Activated CD4-positive, alpha-beta memory T cell treated with anti-CD3 and anti-CD28 coated beads, Interleukin-2, amount 10 ng/mL, durations not matched to agents 7 days and 5 days (primary cell): ENCODE measurements at regions not wholly inside any gene's neighbourhood (a gene's known extent, or its start where the extent isn't known, plus 50 kb on each side); places are given as distances from the start of the nearest gene placed in this dataset.

ENCODE experiments used
- CTCF ChIA-PET: fragments of 350-600 bp; sonication (Branson Sonifier 250); formaldehyde crosslinking; loops from one replicate; lab custom pipeline; 2021; ENCODE audit warnings: antibody characterized with exemption, inconsistent platforms; lab: Charles Lee
- POLR2A ChIA-PET: fragments of 350-600 bp; sonication (Branson Sonifier 250); formaldehyde crosslinking; loops from one replicate; lab custom pipeline; 2021; ENCODE audit warnings: antibody characterized with exemption; lab: Charles Lee
- DNase-seq: peaks from one replicate; pipeline ENCODE4 v3.0.0-alpha.2; 2020
- H3K27ac Mint-ChIP-seq: one replicate; pipeline ENCODE4 v1.8.0; 2021; ENCODE audit warnings: mild to moderate bottlenecking, mixed read lengths
- H3K27me3 Mint-ChIP-seq: one replicate; pipeline ENCODE4 v1.8.0; 2021; ENCODE audit warnings: mixed read lengths
- H3K36me3 Mint-ChIP-seq: one replicate; pipeline ENCODE4 v1.8.0; 2021; ENCODE audit warnings: low read depth, mixed read lengths
- H3K4me1 Mint-ChIP-seq: one replicate; pipeline ENCODE4 v1.8.0; 2021; ENCODE audit warnings: mixed read lengths
- H3K4me3 Mint-ChIP-seq: one replicate; pipeline ENCODE4 v1.8.0; 2021; ENCODE audit warnings: mild to moderate bottlenecking, mixed read lengths
- H3K9me3 Mint-ChIP-seq: one replicate; pipeline ENCODE4 v1.8.0; 2021; ENCODE audit warnings: mixed read lengths

DNA sequence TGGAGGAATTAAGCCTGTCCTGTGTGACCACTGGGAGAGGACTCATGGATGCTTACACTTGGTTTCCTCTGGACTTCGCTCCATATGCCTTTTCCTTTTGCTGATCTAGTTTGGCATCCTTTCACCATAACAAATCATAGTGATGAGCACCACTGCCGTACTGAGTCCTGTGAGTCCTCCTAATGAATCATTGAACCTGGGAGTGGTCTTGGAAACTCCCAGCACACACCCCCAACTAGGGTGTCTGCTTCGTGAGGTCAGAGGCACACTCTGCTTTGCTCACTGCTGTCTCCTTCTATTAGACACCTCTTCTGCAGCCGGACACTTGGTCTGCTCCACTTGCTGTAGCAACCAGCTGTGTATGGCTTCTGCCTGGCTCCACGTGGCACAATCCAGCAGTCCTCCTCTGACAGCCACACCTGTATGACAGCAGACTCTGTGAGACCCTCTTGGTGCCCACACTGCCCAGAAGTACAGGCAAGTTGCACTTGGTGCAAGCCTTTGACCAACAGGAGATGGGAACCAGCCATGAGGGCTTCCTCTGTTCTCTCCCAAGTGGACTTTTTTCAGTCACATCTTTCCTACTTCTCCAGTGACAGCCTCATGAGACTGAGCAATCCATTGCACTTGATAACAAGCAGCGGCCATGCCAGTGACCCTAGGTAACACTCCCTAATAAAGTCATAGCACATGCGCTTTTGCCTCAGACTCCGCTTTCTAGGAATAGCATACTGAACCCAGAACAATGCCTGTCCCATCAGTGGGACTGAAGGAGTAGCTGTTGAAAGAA, 65.0 kb upstream of the HMGXB4 start:
- no peaks in the 10 kb centered on the region for H3K4me1 Mint-ChIP-seq
- no peak for DNase-seq
- no peaks in the 10 kb centered on the region for H3K36me3 Mint-ChIP-seq
- ChIA-PET CTCF (no interaction called here), POLR2A (no interaction called here)
- peaks cover 12% of the 10 kb centered on the region for H3K9me3 Mint-ChIP-seq
- no peak overlapping the region for H3K4me3 Mint-ChIP-seq
- no peaks in the 10 kb centered on the region for H3K27me3 Mint-ChIP-seq
- H3K27ac Mint-ChIP-seq: no peak overlapping the region

- H3K4me3 Mint-ChIP-seq: no peak overlapping the region
- H3K27me3 Mint-ChIP-seq: peaks cover 7% of the 10 kb centered on the region
- H3K36me3 Mint-ChIP-seq: no peaks in the 10 kb centered on the region
- H3K27ac Mint-ChIP-seq: no peak overlapping the region
- POLR2A ChIA-PET: no interaction called here
- H3K9me3 Mint-ChIP-seq: peaks cover 7% of the 10 kb centered on the region
- no peak for DNase-seq
- H3K4me1 Mint-ChIP-seq: no peaks in the 10 kb centered on the region
- CTCF ChIA-PET: no interaction called here
Observed at GRCh38 chr22:35195226-35195625, 62.1 kb upstream of the HMGXB4 start.

- DNase-seq: no peak
- H3K9me3 Mint-ChIP-seq: peaks cover 4% of the 10 kb centered on the region
- no peak overlapping the region for H3K4me3 Mint-ChIP-seq
- H3K36me3 Mint-ChIP-seq: no peaks in the 10 kb centered on the region
- CTCF ChIA-PET: interaction anchor here (0.7 kb wide), 1 partner anchor 140 kb away, joined by 3 read pairs; no protein-coding TSS in a partner anchor
- POLR2A ChIA-PET: no interaction called here
- H3K4me1 Mint-ChIP-seq: no peaks in the 10 kb centered on the region
- peaks cover 7% of the 10 kb centered on the region for H3K27me3 Mint-ChIP-seq
- H3K27ac Mint-ChIP-seq: no peak overlapping the region
Observed at GRCh38 chr22:35195821-35196220, 61.5 kb upstream of the HMGXB4 start.

DNA sequence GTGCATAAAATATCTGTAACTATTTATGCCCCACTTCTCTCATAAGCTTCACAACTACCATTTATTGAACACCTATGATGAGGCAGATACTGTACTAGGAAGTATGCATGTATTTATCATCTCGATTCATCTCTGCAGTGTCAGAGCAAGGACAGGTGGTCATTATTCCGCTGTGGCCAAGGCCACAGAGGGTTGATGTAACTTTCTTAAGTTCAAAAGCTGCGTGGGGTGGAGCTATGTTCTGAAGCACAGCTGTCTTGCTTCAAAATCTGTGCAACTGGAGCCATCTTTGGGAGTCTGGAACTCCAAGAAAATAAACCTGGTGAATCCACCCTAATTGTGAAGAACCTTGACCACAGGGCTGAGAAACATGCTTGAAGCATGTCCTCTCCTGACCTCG, 60.2 kb upstream of the HMGXB4 start:
- Mint-ChIP-seq H3K4me1 (no peaks in the 10 kb centered on the region), H3K36me3 (no peaks in the 10 kb centered on the region), H3K27ac (no peak overlapping the region), H3K9me3 (no peaks in the 10 kb centered on the region), H3K4me3 (no peak overlapping the region), H3K27me3 (peaks cover 7% of the 10 kb centered on the region)
- POLR2A ChIA-PET: no interaction called here
- CTCF ChIA-PET: no interaction called here
- DNase-seq: no peak

DNA sequence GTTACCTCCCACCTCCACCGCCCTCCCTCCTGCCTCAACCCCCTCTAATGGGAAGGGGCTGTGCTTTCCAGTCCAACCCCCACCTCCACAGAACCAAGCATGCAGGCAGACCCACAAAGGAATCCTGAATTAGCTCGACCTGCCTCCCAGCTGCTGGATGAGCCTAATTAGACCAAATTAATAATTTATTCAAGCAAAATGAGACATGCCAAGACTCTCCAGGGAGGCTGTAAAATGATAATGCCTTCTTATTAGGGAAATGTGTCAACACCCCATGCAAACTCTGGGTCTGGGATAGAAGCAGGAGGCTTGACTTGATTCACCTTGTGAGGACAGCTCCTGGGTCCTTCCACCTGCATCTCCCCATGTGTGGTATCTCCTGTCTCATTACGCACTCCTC, 59.4 kb upstream of the HMGXB4 start:
- H3K27ac Mint-ChIP-seq: no peak overlapping the region
- H3K27me3 Mint-ChIP-seq: peaks cover 7% of the 10 kb centered on the region
- no peaks in the 10 kb centered on the region for H3K9me3 Mint-ChIP-seq
- ChIA-PET POLR2A (no interaction called here), CTCF (interaction anchor here (1.9 kb wide), 1 partner anchor 34 kb away, joined by 5 read pairs; no protein-coding TSS in a partner anchor)
- H3K4me3 Mint-ChIP-seq: no peak overlapping the region
- no peaks in the 10 kb centered on the region for H3K36me3 Mint-ChIP-seq
- no peak for DNase-seq
- no peaks in the 10 kb centered on the region for H3K4me1 Mint-ChIP-seq

DNA sequence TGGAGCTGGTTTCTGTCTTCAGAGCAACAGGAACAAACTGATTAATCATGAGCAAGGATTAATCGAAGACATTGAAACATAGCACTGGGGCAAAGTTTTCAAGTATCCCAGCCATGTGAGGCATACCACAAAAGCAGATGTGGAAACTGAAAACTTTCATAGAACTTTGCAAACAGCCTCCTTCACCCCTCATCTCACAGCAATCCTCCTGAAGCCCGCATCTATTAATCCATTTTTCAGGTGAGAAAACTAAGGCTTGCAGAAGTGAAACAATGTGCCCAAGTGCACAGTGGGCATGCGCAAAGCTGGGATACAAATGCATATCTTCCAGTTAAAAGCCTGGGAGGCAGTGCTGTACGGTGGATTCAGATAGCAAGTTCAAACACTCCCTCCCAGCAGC, 58.6 kb upstream of the HMGXB4 start:
- H3K4me3 Mint-ChIP-seq: no peak overlapping the region
- no peaks in the 10 kb centered on the region for H3K36me3 Mint-ChIP-seq
- H3K27me3 Mint-ChIP-seq: peaks cover 7% of the 10 kb centered on the region
- ChIA-PET POLR2A (no interaction called here), CTCF (interaction anchor here (1.9 kb wide), 1 partner anchor 33 kb away, joined by 5 read pairs; no protein-coding TSS in a partner anchor)
- no peak for DNase-seq
- H3K4me1 Mint-ChIP-seq: no peaks in the 10 kb centered on the region
- H3K27ac Mint-ChIP-seq: no peak overlapping the region
- no peaks in the 10 kb centered on the region for H3K9me3 Mint-ChIP-seq

DNA sequence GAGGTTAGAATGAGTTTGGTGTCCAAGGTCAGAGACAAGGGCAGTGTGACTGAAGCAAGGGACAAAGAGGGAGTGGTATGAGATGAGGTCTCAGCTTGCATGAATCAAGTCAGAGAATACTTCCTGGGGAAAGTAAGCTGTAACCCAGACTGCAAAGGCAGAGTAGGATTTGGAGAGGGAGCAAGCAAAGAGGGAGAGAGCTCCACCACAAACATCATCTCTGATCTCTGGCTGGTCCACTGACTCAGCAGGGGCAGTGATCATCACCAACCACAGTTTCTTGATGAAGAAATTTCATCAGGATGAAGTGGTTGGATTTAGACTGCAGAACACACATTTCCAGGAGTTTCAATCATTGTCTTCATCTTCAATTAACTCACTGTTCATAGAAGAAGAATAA, 54.9 kb upstream of the HMGXB4 start:
- CTCF ChIA-PET: no interaction called here
- no peak for DNase-seq
- Mint-ChIP-seq H3K9me3 (no peaks in the 10 kb centered on the region), H3K4me1 (no peaks in the 10 kb centered on the region), H3K27me3 (peaks cover 7% of the 10 kb centered on the region), H3K4me3 (no peak overlapping the region), H3K36me3 (no peaks in the 10 kb centered on the region), H3K27ac (no peak overlapping the region)
- POLR2A ChIA-PET: no interaction called here

DNA sequence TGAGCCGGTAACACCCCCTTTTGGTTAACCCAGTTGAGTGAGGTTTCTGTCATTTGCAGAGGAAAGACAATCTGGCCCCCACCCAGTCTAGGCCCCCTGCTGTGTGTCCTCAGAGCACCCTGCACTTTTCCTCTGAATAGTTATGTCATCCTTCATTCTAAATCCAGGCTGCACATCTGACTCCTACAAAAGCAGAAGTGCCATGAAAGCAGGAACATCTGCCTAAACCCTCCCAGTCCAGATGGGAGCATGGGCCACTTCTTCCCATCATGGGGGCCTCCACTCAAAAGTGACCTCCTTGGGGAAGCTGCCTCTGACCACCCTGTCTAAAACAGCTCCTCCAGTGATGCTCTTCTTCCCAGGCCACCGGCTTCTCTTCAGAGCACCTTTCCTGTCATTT, 53.7 kb upstream of the HMGXB4 start:
- Mint-ChIP-seq H3K36me3 (no peaks in the 10 kb centered on the region), H3K9me3 (no peaks in the 10 kb centered on the region), H3K27me3 (peaks cover 2% of the 10 kb centered on the region), H3K4me1 (no peaks in the 10 kb centered on the region), H3K27ac (no peak overlapping the region), H3K4me3 (no peak overlapping the region)
- ChIA-PET CTCF (no interaction called here), POLR2A (no interaction called here)
- DNase-seq: no peak

- H3K9me3 Mint-ChIP-seq: no peaks in the 10 kb centered on the region
- no peak for DNase-seq
- H3K4me1 Mint-ChIP-seq: no peaks in the 10 kb centered on the region
- POLR2A ChIA-PET: no interaction called here
- H3K27me3 Mint-ChIP-seq: peaks cover 4% of the 10 kb centered on the region
- CTCF ChIA-PET: interaction anchor here (2.8 kb wide), 1 partner anchor 55 kb away, joined by 7 read pairs; no protein-coding TSS in a partner anchor
- H3K27ac Mint-ChIP-seq: no peak overlapping the region
- no peaks in the 10 kb centered on the region for H3K36me3 Mint-ChIP-seq
- no peak overlapping the region for H3K4me3 Mint-ChIP-seq
Observed at GRCh38 chr22:35204807-35205775, 52.2 kb upstream of the HMGXB4 start.

- H3K36me3 Mint-ChIP-seq: no peaks in the 10 kb centered on the region
- no peaks in the 10 kb centered on the region for H3K4me1 Mint-ChIP-seq
- no peaks in the 10 kb centered on the region for H3K9me3 Mint-ChIP-seq
- ChIA-PET POLR2A (no interaction called here), CTCF (interaction anchor here (1.7 to 2.8 kb wide), 2 partner anchors 26 to 56 kb away, joined by 4 to 7 read pairs; no protein-coding TSS in a partner anchor)
- H3K27me3 Mint-ChIP-seq: peaks cover 4% of the 10 kb centered on the region
- DNase-seq: no peak
- no peak overlapping the region for H3K27ac Mint-ChIP-seq
- H3K4me3 Mint-ChIP-seq: no peak overlapping the region
Observed at GRCh38 chr22:35205961-35206360, 51.3 kb upstream of the HMGXB4 start.

DNA sequence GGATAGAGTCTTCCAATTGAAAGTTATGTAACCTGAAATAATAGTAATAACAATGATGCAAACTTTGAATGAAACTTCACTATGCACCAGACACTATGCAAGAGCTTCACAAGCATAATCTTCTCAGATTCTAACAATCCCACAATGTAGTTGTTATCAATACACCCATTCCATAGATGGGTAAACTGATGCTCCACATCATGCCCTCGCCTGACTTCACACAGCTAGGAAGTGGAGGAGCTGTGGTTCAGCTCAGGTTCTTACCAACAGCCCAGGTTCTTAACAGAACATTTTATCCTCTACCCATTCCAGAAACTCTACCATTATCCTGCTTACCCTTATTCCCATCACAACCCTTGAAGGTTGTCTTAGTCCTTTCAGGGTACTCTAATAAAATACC, 50.4 kb upstream of the HMGXB4 start:
- POLR2A ChIA-PET: no interaction called here
- no peaks in the 10 kb centered on the region for H3K9me3 Mint-ChIP-seq
- no peaks in the 10 kb centered on the region for H3K4me1 Mint-ChIP-seq
- no peak overlapping the region for H3K4me3 Mint-ChIP-seq
- no peak overlapping the region for H3K27ac Mint-ChIP-seq
- H3K36me3 Mint-ChIP-seq: no peaks in the 10 kb centered on the region
- CTCF ChIA-PET: interaction anchor here (1.7 to 2.8 kb wide), 2 partner anchors 25 to 57 kb away, joined by 4 to 7 read pairs; no protein-coding TSS in a partner anchor
- no peak for DNase-seq
- H3K27me3 Mint-ChIP-seq: peaks cover 4% of the 10 kb centered on the region
